ENCODE measurements at regions not wholly inside any gene's neighbourhood (a gene's known extent, or its start where the extent isn't known, plus 50 kb on each side); places are given as distances from the start of the nearest gene placed in this dataset.
"Not testable (repeated sequence)": the region's sequence is repeated elsewhere in the genome, so short reads cannot be mapped to it uniquely, and the experiment has no call there.

GRCh38 chr7:19957664-19958063 lies 184.2 kb upstream of the TMEM196 start:
- ATAC-seq (no peak), DNase-seq (no peak)

- not testable (repeated sequence) for ATAC-seq, DNase-seq
Observed at GRCh38 chr7:19954166-19954565, 180.7 kb upstream of the TMEM196 start.

GRCh38 chr7:19953411-19953810 lies 180.0 kb upstream of the TMEM196 start:
- not testable (repeated sequence) for DNase-seq, ATAC-seq

- no peak for ATAC-seq
- DNase-seq = no peak
Observed at GRCh38 chr7:19948160-19948559, 174.7 kb upstream of the TMEM196 start.

- no peak for ATAC-seq
- no peak for DNase-seq
Observed at GRCh38 chr7:19944363-19945120, 171.1 kb upstream of the TMEM196 start.

- DNase-seq (no peak), ATAC-seq (no peak)
Observed at GRCh38 chr7:19939746-19940145, 166.3 kb upstream of the TMEM196 start.

- ATAC-seq (no peak), DNase-seq (no peak)
Observed at GRCh38 chr7:19932549-19933249, 159.3 kb upstream of the TMEM196 start.

GRCh38 chr7:19930851-19931250 lies 157.4 kb upstream of the TMEM196 start:
- DNase-seq = no peak
- no peak for ATAC-seq

GRCh38 chr7:19930051-19930450 lies 156.6 kb upstream of the TMEM196 start:
- no peak for DNase-seq
- no peak for ATAC-seq

- DNase-seq (no peak), ATAC-seq (no peak)
Observed at GRCh38 chr7:19928247-19928646, 154.8 kb upstream of the TMEM196 start.

GRCh38 chr7:19920705-19921104 lies 147.3 kb upstream of the TMEM196 start:
- ATAC-seq = no peak
- no peak for DNase-seq

- no peak for DNase-seq
- no peak for ATAC-seq
Observed at GRCh38 chr7:19920166-19920565, 146.7 kb upstream of the TMEM196 start.

- DNase-seq = no peak
- ATAC-seq = no peak
Observed at GRCh38 chr7:19919261-19920095, 146.1 kb upstream of the TMEM196 start.

- DNase-seq (no peak), ATAC-seq (no peak)
Observed at GRCh38 chr7:19916046-19916445, 142.6 kb upstream of the TMEM196 start.

GRCh38 chr7:19915596-19915995 lies 142.2 kb upstream of the TMEM196 start:
- no peak for DNase-seq
- no peak for ATAC-seq

GRCh38 chr7:19914866-19915265 lies 141.4 kb upstream of the TMEM196 start:
- no peak for ATAC-seq

GRCh38 chr7:19900118-19900517 lies 126.7 kb upstream of the TMEM196 start:
- no peak for DNase-seq
- no peak for ATAC-seq

More at GRCh38 chr7:19914866-19915265, 141.4 kb upstream of the TMEM196 start:
- no peak for DNase-seq

GRCh38 chr7:19899529-19899928 lies 126.1 kb upstream of the TMEM196 start:
- ATAC-seq = no peak
- no peak for DNase-seq

- not testable (repeated sequence) for ATAC-seq
Observed at GRCh38 chr7:19882893-19883292, 109.5 kb upstream of the TMEM196 start.

GRCh38 chr7:19872094-19872493 lies 98.7 kb upstream of the TMEM196 start:
- DNase-seq (no peak), ATAC-seq (no peak)

More at GRCh38 chr7:19882893-19883292, 109.5 kb upstream of the TMEM196 start:
- not testable (repeated sequence) for DNase-seq

GRCh38 chr7:19871102-19871501 lies 97.7 kb upstream of the TMEM196 start:
- DNase-seq = no peak
- no peak for ATAC-seq

- DNase-seq (no peak), ATAC-seq (no peak)
Observed at GRCh38 chr7:19869979-19870378, 96.6 kb upstream of the TMEM196 start.

All from stimulated activated naive CD8-positive, alpha-beta T cell treated with anti-CD3 and anti-CD28 coated beads, Interleukin-15, Interleukin-2, amounts not matched to agents 100 U/mL and 50 U/mL, for 24 hours (primary cell).